IMR-90 (cell line): ENCODE measurements at regions not wholly inside any gene's neighbourhood (a gene's known extent, or its start where the extent isn't known, plus 50 kb on each side); places are given as distances from the start of the nearest gene placed in this dataset.

Source experiments
- CEBPB ChIP-seq: IDR thresholded peaks from 2 replicates; pipeline ENCODE4 v1.6.1; 2012; ENCODE audit warnings: low read depth, low read length, improper control_type of control experiment
- FOS ChIP-seq: fragments of 150-350 bp; IDR thresholded peaks from 2 replicates; pipeline ENCODE4 v1.6.1; 2016; ENCODE audit warnings: low read depth, low read length
- MAFK ChIP-seq: IDR thresholded peaks from 2 replicates; pipeline ENCODE4 v1.6.1; 2012; ENCODE audit warnings: low read depth, low read length, improper control_type of control experiment
- MXI1 ChIP-seq: IDR thresholded peaks from 2 replicates; pipeline ENCODE4 v1.6.1; 2012; ENCODE audit warnings: low read depth, mild to moderate bottlenecking, low read length, moderate library complexity, borderline replicate concordance
- NFE2L2 ChIP-seq: fragments of 150-350 bp; IDR thresholded peaks from 2 replicates; pipeline ENCODE4 v1.6.1; 2016; ENCODE audit warnings: low read depth, mild to moderate bottlenecking, low read length
- POLR2A ChIP-seq: IDR thresholded peaks from 2 replicates; pipeline ENCODE4 v1.6.1; 2012; ENCODE audit warnings: mild to moderate bottlenecking, low read depth, low read length
- RAD21 ChIP-seq: IDR thresholded peaks from 2 replicates; pipeline ENCODE4 v1.6.1; 2012; ENCODE audit warnings: low read length, improper control_type of control experiment
- RCOR1 ChIP-seq: IDR thresholded peaks from 2 replicates; pipeline ENCODE4 v1.6.1; 2012; ENCODE audit warnings: mild to moderate bottlenecking, low read length, improper control_type of control experiment; ENCODE audit not compliant: insufficient replicate concordance
- RFX5 ChIP-seq: IDR thresholded peaks from 2 replicates; pipeline ENCODE4 v1.8.0; 2012; ENCODE audit warnings: low read depth, mild to moderate bottlenecking, low read length, moderate library complexity
- SMC3 ChIP-seq: fragments of 150-350 bp; IDR thresholded peaks from 2 replicates; pipeline ENCODE4 v1.6.1; 2016; ENCODE audit warnings: low read depth, mild to moderate bottlenecking, antibody characterized with exemption, low read length, moderate library complexity
- TF ChIP-seq, protein P1 (sequence below): conservative IDR thresholded peaks from 2 replicates; pipeline ENCODE4 v1.5.1; 2012; ENCODE audit warnings: mild to moderate bottlenecking, low read depth, low read length, improper control_type of control experiment
- TF ChIP-seq, protein P2 (sequence below): fragments of 150-350 bp; IDR thresholded peaks from 2 replicates; pipeline ENCODE4 v1.6.1; 2016; ENCODE audit warnings: low read depth, mild to moderate bottlenecking, low read length, moderate library complexity, borderline replicate concordance

GRCh38 chr3:59270921-59271320 is 221.1 kb upstream of the CFAP20DC start:
- TF ChIP-seq RCOR1 (no peak), POLR2A (no peak), CEBPB (no peak), SMC3 (no peak), MXI1 (no peak), MAFK (no peak), FOS (no peak), NFE2L2 (no peak), RFX5 (no peak), RAD21 (no peak)
- TF ChIP-seq, protein P1, sequence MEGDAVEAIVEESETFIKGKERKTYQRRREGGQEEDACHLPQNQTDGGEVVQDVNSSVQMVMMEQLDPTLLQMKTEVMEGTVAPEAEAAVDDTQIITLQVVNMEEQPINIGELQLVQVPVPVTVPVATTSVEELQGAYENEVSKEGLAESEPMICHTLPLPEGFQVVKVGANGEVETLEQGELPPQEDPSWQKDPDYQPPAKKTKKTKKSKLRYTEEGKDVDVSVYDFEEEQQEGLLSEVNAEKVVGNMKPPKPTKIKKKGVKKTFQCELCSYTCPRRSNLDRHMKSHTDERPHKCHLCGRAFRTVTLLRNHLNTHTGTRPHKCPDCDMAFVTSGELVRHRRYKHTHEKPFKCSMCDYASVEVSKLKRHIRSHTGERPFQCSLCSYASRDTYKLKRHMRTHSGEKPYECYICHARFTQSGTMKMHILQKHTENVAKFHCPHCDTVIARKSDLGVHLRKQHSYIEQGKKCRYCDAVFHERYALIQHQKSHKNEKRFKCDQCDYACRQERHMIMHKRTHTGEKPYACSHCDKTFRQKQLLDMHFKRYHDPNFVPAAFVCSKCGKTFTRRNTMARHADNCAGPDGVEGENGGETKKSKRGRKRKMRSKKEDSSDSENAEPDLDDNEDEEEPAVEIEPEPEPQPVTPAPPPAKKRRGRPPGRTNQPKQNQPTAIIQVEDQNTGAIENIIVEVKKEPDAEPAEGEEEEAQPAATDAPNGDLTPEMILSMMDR, result no peak
- TF ChIP-seq, protein P2, sequence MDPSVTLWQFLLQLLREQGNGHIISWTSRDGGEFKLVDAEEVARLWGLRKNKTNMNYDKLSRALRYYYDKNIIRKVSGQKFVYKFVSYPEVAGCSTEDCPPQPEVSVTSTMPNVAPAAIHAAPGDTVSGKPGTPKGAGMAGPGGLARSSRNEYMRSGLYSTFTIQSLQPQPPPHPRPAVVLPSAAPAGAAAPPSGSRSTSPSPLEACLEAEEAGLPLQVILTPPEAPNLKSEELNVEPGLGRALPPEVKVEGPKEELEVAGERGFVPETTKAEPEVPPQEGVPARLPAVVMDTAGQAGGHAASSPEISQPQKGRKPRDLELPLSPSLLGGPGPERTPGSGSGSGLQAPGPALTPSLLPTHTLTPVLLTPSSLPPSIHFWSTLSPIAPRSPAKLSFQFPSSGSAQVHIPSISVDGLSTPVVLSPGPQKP, result no peak
